Chondrocyte (in vitro differentiated cells): ENCODE measurements at regions not wholly inside any gene's neighbourhood (a gene's known extent, or its start where the extent isn't known, plus 50 kb on each side); places are given as distances from the start of the nearest gene placed in this dataset.

ENCODE experiments used
- DNase-seq: peaks from one replicate; pipeline ENCODE4 v3.0.0; 2021; ENCODE audit warnings: mixed read lengths, low spot score
- H3K27ac Mint-ChIP-seq: one replicate; pipeline ENCODE4 v1.8.0; 2021; ENCODE audit warnings: mild to moderate bottlenecking, moderate library complexity, mixed read lengths; ENCODE audit not compliant: unreplicated experiment
- H3K27me3 Mint-ChIP-seq: 2 replicates; pipeline ENCODE4 v1.8.0; 2021; ENCODE audit warnings: low read depth, mixed read lengths
- H3K36me3 Mint-ChIP-seq: 2 replicates; pipeline ENCODE4 v1.8.0; 2021; ENCODE audit warnings: low read depth, mixed read lengths
- H3K4me1 Mint-ChIP-seq: 2 replicates; pipeline ENCODE4 v1.8.0; 2021; ENCODE audit warnings: low read depth, mild to moderate bottlenecking, mixed read lengths
- H3K4me3 Mint-ChIP-seq: one replicate; pipeline ENCODE4 v1.8.0; 2021; ENCODE audit warnings: mild to moderate bottlenecking, moderate library complexity, mixed read lengths; ENCODE audit not compliant: unreplicated experiment
- H3K9me3 Mint-ChIP-seq: 2 replicates; pipeline ENCODE4 v1.8.0; 2021; ENCODE audit warnings: low read depth, mixed read lengths
- CTCF ChIP-seq: fragments of 200-600 bp; sonication (generic); IDR thresholded peaks from 2 replicates; pipeline ENCODE4 v1.5.0; 2021; ENCODE audit warnings: antibody characterized with exemption, mild to moderate bottlenecking, moderate library complexity

- no peak for TF ChIP-seq CTCF
- no peak overlapping the region for H3K27ac Mint-ChIP-seq
- H3K4me3 Mint-ChIP-seq, result no peak overlapping the region
- H3K36me3 Mint-ChIP-seq, result no peaks in the 10 kb centered on the region
- no peaks in the 10 kb centered on the region for H3K27me3 Mint-ChIP-seq
- no peak for DNase-seq
- H3K9me3 Mint-ChIP-seq, result peaks cover 29% of the 10 kb centered on the region
- no peaks in the 10 kb centered on the region for H3K4me1 Mint-ChIP-seq
These were observed 403.4 kb upstream of the MC4R start for GRCh38 chr18:60775978-60776377.

DNA sequence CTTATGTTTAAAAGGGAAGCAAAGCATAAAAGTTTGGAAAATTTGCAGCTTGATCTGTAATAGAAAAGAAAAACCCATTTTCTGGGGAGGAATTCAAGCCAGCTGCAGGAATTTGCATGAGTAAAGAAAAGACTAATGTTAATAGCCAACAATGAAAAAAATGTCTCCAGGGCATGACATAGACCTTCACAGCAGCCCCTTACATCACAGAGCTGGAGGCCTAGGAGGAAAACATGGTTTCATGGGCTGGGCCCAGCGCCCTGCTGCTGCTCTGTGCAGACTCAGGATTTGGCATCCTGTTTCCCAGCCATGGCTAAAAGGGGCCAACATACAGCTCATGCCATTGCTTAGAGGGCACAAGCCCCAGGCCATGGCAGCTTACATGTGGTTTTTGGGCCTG, 411.6 kb upstream of the MC4R start:
- H3K27ac Mint-ChIP-seq, result no peak overlapping the region
- H3K36me3 Mint-ChIP-seq, result no peaks in the 10 kb centered on the region
- no peak for TF ChIP-seq CTCF
- H3K27me3 Mint-ChIP-seq, result no peaks in the 10 kb centered on the region
- H3K4me1 Mint-ChIP-seq, result no peaks in the 10 kb centered on the region
- H3K9me3 Mint-ChIP-seq, result no peaks in the 10 kb centered on the region
- DNase-seq, result peak; percentile 36
- no peak overlapping the region for H3K4me3 Mint-ChIP-seq

DNA sequence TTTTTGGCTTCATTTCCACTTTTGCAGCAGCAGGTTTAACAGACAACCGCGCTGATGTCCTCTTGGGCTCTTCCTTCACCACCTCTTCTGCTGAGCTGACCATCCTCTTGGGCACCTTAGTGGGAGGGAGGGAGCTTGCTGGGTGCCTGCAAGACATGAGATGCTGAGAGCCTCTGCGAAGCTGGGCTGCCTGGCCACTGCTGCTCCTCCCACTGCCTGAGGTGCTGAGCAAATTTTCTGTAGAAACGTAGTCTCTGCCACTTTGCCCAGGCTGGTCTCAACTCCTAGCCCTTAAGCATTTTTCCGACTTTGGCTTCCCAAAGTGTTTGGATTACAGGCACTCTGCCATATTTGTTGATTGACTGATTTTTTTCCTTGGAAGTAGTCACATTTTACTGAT, 422.2 kb upstream of the MC4R start:
- TF ChIP-seq CTCF, result no peak
- Mint-ChIP-seq H3K27ac (no peak overlapping the region), H3K4me3 (no peak overlapping the region), H3K4me1 (no peaks in the 10 kb centered on the region), H3K36me3 (no peaks in the 10 kb centered on the region), H3K27me3 (no peaks in the 10 kb centered on the region), H3K9me3 (peaks cover 7% of the 10 kb centered on the region)
- DNase-seq, result peak; percentile 39

DNA sequence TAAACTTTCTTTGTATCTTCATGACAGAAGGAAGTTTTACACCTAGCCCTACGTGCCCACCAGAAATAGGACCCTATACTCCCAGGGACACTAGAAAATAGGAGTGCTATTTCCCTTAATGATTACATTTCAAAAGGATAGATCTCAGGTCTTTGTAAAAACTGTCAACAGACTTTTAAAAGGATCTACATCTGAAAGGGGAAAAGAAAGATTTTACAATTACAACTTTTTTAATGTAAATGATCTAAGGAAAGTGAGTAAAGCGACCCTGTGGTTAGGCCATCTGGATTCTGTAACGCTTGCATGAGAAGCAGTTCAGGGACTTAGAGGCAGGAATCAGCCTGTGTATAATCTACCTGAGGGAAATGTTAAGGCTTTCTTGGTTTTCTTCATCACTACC, 431.8 kb upstream of the MC4R start:
- Mint-ChIP-seq H3K27ac (no peak overlapping the region), H3K4me3 (no peak overlapping the region), H3K27me3 (peaks cover 16% of the 10 kb centered on the region)

DNA sequence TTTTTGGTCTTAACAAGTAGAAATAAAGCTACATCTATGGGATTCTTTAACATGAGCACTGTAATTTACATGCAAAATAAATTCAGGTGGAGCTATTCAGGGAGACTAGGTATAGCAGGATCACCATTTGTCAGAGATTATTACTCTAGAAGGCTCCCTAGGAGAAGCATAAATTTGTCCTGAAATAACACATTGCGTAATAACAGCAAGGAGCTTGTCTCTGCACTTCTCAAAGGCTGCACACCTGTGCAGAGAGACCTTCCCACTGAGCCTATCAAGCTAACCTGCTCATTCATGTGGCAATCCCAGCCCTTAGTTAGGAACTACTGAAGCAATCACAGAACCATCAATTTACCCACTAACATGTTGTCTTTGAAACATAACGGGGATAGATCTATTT, 437.4 kb upstream of the MC4R start:
- TF ChIP-seq CTCF, result no peak
- no peak overlapping the region for H3K4me3 Mint-ChIP-seq
- H3K36me3 Mint-ChIP-seq, result no peaks in the 10 kb centered on the region
- no peak for DNase-seq
- no peaks in the 10 kb centered on the region for H3K9me3 Mint-ChIP-seq
- H3K27ac Mint-ChIP-seq, result no peak overlapping the region
- H3K4me1 Mint-ChIP-seq, result no peaks in the 10 kb centered on the region
- H3K27me3 Mint-ChIP-seq, result peaks cover 28% of the 10 kb centered on the region

More for the DNA sequence above, 431.8 kb upstream of the MC4R start:
- DNase-seq, result no peak
- H3K36me3 Mint-ChIP-seq, result no peaks in the 10 kb centered on the region
- no peaks in the 10 kb centered on the region for H3K9me3 Mint-ChIP-seq
- no peaks in the 10 kb centered on the region for H3K4me1 Mint-ChIP-seq
- TF ChIP-seq CTCF, result no peak
